Tibial artery (tissue), 4 donors: ENCODE measurements at regions not wholly inside any gene's neighbourhood (a gene's known extent, or its start where the extent isn't known, plus 50 kb on each side); places are given as distances from the start of the nearest gene placed in this dataset.
"Not testable (repeated sequence)": the region's sequence is repeated elsewhere in the genome, so short reads cannot be mapped to it uniquely, and the experiment has no call there.

ENCODE experiments used
- DNase-seq, 2 donors: peaks; one replicate each; pipeline ENCODE4 v3.0.0-alpha.2; 2019
- H3K27ac ChIP-seq, 2 donors: fragments of 200-600 bp; sonication (generic) in 1 of 2; 1 replicate in 1 of 2; 2 replicates in 1 of 2; pipeline ENCODE4 v1.5.1; 2018 to 2019; ENCODE audit warnings: mild to moderate bottlenecking in 1 of 2
- H3K27me3 ChIP-seq, 2 donors: fragments of 200-600 bp; sonication (generic) in 1 of 2; one replicate each; pipeline versions ENCODE4 v1.5.1 to v1.6.0; 2016 to 2019
- H3K36me3 ChIP-seq, 3 donors: fragments of 200-600 bp; sonication (generic) in 2 of 3; one replicate each; pipeline ENCODE4 v1.5.1; 2016 to 2019; ENCODE audit warnings: mild to moderate bottlenecking in 2 of 3
- H3K4me1 ChIP-seq, 4 donors: fragments of 200-600 bp; sonication (generic) in 2 of 4; 1 replicate in 3 of 4; 2 replicates in 1 of 4; pipeline ENCODE4 v1.5.1; 2016 to 2019
- H3K4me3 ChIP-seq, 2 donors: fragments of 200-600 bp; sonication (generic) in 1 of 2; 1 replicate in 1 of 2; 2 replicates in 1 of 2; pipeline ENCODE4 v1.5.1; 2018 to 2019; ENCODE audit warnings: mild to moderate bottlenecking in 2 of 2
- H3K9me3 ChIP-seq, 3 donors: fragments of 200-600 bp; sonication (generic) in 1 of 3; one replicate each; pipeline ENCODE4 v1.5.1; 2016 to 2019
- CTCF ChIP-seq, 2 experiments: fragments of 200-600 bp in 1 of 2; fragments of 450-650 bp in 1 of 2; IDR thresholded peaks; one replicate each; pipeline ENCODE4 v1.5.1; 2017 to 2019; ENCODE audit warnings: antibody characterized with exemption in 2 of 2, mild to moderate bottlenecking in 1 of 2, moderate library complexity in 1 of 2
- intact Hi-C: fragments of 100-400 bp; cut with DNase I; formaldehyde crosslinking; loops from one replicate; pipeline ENCODE4 v1.15.0; 2023; ENCODE audit warnings: low total_unique reads

- Histone ChIP-seq H3K4me1 (peaks cover 0 to 18% (median 13%) of the 10 kb centered on the region in 4 donors), H3K9me3 (no peaks in the 10 kb centered on the region), H3K27me3 (peaks cover 0 to 7% of the 10 kb centered on the region in 2 donors), H3K27ac (no peak overlapping the region), H3K36me3 (no peaks in the 10 kb centered on the region), H3K4me3 (no peak overlapping the region)
- intact Hi-C loops = no loop called here
- no peak for TF ChIP-seq CTCF (IDR thresholded peaks at IDR 0.05)
- no peak for DNase-seq
Observed at GRCh38 chr2:16728351-16729136, 62.9 kb upstream of the CYRIA start.

GRCh38 chr2:16727849-16728248, 62.2 kb upstream of the CYRIA start:
- H3K36me3 ChIP-seq, DNase-seq, intact Hi-C loops, H3K9me3 ChIP-seq, H3K4me3 ChIP-seq, H3K27ac ChIP-seq: not testable (repeated sequence)
- peaks cover 0 to 13% of the 10 kb centered on the region in 2 donors for H3K27me3 ChIP-seq
- peaks cover 0 to 18% (median 13%) of the 10 kb centered on the region in 4 donors for H3K4me1 ChIP-seq

GRCh38 chr2:16727256-16727655, 61.6 kb upstream of the CYRIA start:
- intact Hi-C loops = no loop called here
- Histone ChIP-seq H3K27ac (no peak overlapping the region), H3K27me3 (peaks cover 0 to 19% of the 10 kb centered on the region in 2 donors), H3K9me3 (no peaks in the 10 kb centered on the region), H3K4me1 (peaks cover 0 to 18% (median 13%) of the 10 kb centered on the region in 4 donors), H3K4me3 (no peak overlapping the region), H3K36me3 (no peaks in the 10 kb centered on the region)
- DNase-seq = peak; percentile 47 to 66
- no peak for TF ChIP-seq CTCF (IDR thresholded peaks at IDR 0.05)

GRCh38 chr2:16726577-16726976, 60.9 kb upstream of the CYRIA start:
- DNase-seq = no peak
- TF ChIP-seq CTCF (IDR thresholded peaks at IDR 0.05) = no peak
- Histone ChIP-seq H3K27ac (no peak overlapping the region), H3K36me3 (no peaks in the 10 kb centered on the region), H3K9me3 (no peaks in the 10 kb centered on the region), H3K4me3 (no peak overlapping the region), H3K27me3 (peaks cover 0 to 26% of the 10 kb centered on the region in 2 donors), H3K4me1 (peaks cover 0 to 18% (median 13%) of the 10 kb centered on the region in 4 donors)
- intact Hi-C loops = no loop called here

- intact Hi-C loops = no loop called here
- Histone ChIP-seq H3K27ac (no peak overlapping the region), H3K4me1 (peaks cover 0 to 18% (median 13%) of the 10 kb centered on the region in 4 donors), H3K27me3 (peaks cover 0 to 30% of the 10 kb centered on the region in 2 donors), H3K36me3 (no peaks in the 10 kb centered on the region), H3K9me3 (no peaks in the 10 kb centered on the region), H3K4me3 (no peak overlapping the region)
- no peak for TF ChIP-seq CTCF (IDR thresholded peaks at IDR 0.05)
- DNase-seq = no peak
Observed at GRCh38 chr2:16726147-16726546, 60.5 kb upstream of the CYRIA start.

GRCh38 chr2:16725549-16725948, 59.9 kb upstream of the CYRIA start:
- Histone ChIP-seq H3K36me3 (no peaks in the 10 kb centered on the region), H3K4me1 (peaks cover 0 to 18% (median 13%) of the 10 kb centered on the region in 4 donors), H3K9me3 (no peaks in the 10 kb centered on the region), H3K27me3 (peaks cover 0 to 36% of the 10 kb centered on the region in 2 donors), H3K27ac (no peak overlapping the region), H3K4me3 (no peak overlapping the region)
- intact Hi-C loops = no loop called here
- no peak for TF ChIP-seq CTCF (IDR thresholded peaks at IDR 0.05)
- no peak for DNase-seq
